ENCODE measurements at regions not wholly inside any gene's neighbourhood (a gene's known extent, or its start where the extent isn't known, plus 50 kb on each side); places are given as distances from the start of the nearest gene placed in this dataset.
"Not testable (repeated sequence)": the region's sequence is repeated elsewhere in the genome, so short reads cannot be mapped to it uniquely, and the experiment has no call there.

DNA sequence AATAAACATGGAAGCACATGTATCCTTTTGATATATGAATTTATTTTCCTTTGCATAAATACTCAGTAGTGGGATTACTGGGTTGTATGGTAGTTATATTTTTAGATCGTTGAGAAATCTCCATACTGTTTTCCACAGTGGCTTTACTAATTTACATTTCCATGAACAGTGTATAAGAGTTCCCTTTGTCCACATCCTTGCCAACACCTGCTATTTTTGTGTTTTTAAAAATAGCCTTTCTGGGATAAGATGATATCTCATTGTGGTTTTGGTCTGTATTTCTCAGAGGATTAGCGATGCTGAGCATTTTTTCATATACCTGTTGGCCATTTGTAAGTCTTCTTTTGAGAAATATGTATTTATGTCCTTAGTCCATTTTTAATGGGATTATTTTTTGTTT is 329.2 kb upstream of the KITLG start:
- FAIRE-seq (no peak), DNase-seq (ENCODE audit: low spot score) (no peak)

DNA sequence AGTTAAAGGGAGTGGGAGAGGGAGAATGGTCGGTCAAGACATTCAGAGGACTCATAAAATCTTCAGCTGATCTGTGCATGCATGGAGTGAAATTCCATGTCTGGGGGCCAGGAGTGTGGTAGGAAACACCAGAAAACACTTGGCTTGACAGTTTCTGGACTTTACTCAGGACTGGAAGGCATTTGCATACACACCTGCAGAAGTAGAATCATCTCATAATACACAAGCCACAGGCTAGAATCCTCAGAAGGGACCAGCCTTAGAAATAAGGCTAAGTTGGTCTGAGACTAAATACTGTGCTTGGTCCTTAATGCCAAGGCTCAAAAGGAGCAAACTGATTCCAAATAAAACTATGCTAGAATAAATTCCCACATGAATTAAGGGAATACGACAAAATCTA is 328.1 kb upstream of the KITLG start:
- no peak for DNase-seq (ENCODE audit: low spot score)
- FAIRE-seq = no peak

DNA sequence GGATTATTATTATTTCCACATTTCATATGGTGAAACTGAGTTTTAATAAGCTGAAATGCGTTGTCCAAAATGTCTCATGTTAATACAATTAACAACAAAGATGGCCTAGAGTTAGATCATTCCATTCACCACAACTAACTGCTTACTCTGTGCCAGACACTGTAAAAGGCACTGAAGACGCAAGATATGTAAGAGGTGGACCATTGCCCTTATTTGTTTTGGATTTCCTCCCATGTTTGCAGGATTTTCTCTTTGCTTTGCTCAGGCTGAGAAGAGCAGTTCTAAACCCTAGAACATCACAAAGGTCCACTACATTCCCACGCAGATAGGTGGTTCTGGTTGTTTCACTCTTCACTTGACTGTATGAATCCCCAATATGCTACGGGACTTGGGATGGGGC is 324.4 kb upstream of the KITLG start:
- no peak for FAIRE-seq
- DNase-seq (ENCODE audit: low spot score) = no peak

DNA sequence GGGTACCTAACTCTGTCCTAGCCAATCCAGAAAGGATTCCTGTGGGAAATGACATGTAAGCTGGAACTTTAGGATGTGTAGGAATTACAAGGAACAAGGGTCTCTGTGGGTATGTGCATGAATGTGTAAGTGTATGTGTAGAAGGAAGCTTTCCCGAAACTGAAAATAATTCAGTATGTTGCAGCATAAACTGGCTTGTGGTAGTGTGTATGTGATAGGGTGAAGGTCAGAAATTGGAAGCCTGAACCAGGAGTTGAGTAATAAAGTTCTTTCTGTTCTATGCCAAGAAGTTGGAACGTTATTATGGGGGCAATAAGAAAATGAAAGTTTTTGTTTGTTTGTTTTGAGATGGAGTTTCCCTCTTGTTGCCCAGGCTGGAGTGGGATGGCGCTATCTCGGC is 323.1 kb upstream of the KITLG start:
- DNase-seq (ENCODE audit: low spot score) (no peak), FAIRE-seq (no peak)

- FAIRE-seq (no peak), DNase-seq (ENCODE audit: low spot score) (no peak)
These were observed 317.5 kb upstream of the KITLG start for GRCh38 chr12:88897723-88898122.

DNA sequence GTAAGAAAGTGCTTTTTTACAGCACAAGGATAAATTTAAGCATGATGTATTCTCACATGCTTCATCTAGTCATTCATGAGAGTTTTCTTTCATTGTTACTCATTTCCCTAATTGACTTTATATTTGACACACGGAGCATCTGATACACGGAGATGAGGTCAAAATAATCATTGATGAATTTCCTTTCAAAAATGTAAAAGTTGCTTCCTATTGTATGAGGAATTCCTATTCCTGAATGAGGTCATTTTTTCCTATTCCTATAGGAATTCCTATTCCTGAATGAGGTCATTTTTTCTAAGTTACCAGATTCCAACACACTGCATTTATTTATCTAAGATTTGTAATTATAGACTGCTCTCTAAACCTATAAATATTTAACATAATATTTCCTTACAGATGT is 316.7 kb upstream of the KITLG start:
- DNase-seq (ENCODE audit: low spot score) (no peak), FAIRE-seq (no peak)

DNA sequence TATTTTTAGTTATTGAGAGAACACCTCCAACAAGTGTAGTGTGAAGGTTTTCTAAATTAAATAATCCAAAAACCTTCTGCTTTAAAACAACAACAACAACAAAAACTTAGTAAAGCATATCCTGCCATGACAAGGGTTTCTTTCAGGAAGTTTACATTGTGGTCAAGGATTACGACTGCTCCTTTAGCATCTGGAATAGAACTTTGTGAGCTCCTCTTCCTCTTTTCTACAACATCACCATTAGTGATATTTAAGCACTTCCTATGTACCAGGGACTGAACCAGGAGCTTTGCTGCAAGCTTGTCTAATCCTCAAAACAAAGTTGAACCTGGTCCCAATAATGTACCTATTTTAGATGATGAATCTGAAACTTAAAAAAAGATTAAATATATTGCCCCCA is 315.4 kb upstream of the KITLG start:
- FAIRE-seq = no peak
- no peak for DNase-seq (ENCODE audit: low spot score)

DNA sequence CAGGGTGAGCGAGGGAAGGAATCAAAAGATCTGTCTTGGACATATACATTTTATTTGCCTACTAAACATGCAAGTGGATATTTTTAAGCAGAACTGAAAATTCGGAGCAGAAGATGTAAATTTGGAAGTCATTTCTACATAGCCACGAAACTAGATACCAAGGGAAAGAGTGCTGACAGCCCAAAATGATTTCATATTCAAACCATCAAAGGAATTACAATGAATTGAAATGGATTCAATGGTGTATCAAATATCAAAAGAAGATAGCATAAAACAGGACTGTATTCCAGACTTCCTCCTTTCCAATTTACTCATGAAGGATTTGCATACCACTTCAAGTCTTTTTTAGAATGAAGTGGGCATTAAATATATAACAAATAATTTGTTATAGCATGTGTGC is 313.5 kb upstream of the KITLG start:
- DNase-seq (ENCODE audit: low spot score) = no peak
- no peak for FAIRE-seq

- DNase-seq (ENCODE audit: low spot score); FAIRE-seq: not testable (repeated sequence)
These were observed 311.2 kb upstream of the KITLG start for GRCh38 chr12:88891434-88891833.

GRCh38 chr12:88889326-88890110 is 309.2 kb upstream of the KITLG start:
- DNase-seq (ENCODE audit: low spot score) (no peak), FAIRE-seq (no peak)

GRCh38 chr12:88884600-88884999 is 304.3 kb upstream of the KITLG start:
- DNase-seq (ENCODE audit: low spot score) (no peak), FAIRE-seq (no peak)

DNA sequence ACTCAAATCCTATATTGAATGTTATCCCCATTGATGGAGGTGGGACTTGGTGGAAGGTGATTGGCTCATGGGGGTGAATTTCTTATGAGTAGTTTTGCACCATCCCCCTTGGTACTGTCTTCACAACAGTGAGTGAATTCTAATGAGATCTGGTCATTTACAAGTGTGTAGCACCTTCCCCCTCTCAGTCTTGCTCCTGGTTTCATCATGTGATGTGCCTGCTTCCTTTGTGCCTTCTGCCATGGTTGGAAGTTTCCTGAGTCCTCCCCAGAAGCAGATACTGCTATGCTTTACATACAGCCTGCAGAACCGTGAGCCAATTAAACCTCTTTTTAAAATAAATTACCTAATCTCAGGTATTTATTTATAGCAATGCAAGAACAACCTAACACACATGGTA is 302.4 kb upstream of the KITLG start:
- DNase-seq (ENCODE audit: low spot score) (no peak), FAIRE-seq (no peak)

DNA sequence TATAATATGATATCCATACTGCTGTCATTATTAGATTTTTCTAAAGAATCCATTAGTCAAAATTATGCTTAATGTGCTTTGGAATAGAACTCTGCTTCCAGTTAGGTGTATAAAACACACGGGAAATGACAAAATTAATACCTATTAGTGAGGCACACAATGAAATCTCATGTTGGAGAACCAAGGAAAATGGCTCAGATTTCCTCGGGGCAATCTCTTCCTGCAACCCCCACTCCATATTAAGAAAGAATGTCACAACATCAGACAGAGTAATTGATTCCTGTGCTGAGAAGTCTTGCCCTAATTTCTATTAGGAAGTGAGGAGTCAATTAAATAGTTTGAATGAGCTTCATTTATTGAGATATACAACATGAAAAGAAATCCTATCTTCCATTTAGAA is 299.8 kb upstream of the KITLG start:
- DNase-seq (ENCODE audit: low spot score) = no peak
- FAIRE-seq = no peak

GRCh38 chr12:88878295-88878694 is 298.0 kb upstream of the KITLG start:
- FAIRE-seq = no peak
- no peak for DNase-seq (ENCODE audit: low spot score)

- no peak for DNase-seq (ENCODE audit: low spot score)
- no peak for FAIRE-seq
These were observed 296.6 kb upstream of the KITLG start for GRCh38 chr12:88876857-88877256.

DNA sequence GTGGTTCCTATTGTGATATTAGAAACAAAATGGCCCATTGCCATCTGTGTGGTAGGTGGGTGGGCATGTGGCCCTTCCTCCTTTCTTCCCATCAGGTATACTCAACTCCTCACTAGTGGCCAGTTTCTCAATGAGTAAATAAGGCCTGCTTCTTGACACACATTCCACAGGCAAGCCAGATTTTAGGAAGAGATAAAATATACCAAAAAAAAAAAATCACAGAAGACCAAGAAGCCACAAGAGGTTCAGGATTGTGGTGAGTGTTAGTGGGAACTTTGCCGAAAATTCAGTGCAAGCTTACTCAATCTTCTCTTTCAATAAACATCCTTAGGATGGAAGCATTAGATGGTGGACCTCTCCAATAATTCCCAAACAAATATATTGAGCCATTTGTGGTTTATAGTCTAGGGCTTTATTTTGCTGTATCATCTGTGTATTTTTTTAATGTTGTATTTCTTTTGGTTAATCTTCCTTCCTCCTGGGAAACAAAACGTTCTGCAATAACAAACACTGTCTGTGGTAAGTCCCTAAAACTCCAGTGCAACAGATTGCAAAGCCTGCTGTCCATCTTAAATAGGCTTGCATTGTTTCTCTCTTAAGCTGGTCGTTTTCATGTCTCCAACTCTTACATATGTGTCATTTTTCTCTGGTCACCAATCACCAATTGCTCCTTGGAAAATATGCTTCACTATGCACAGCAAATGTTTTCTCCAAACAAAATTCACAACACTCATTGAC is 289.9 kb upstream of the KITLG start:
- no peak for DNase-seq (ENCODE audit: low spot score)

GRCh38 chr12:88868050-88868449 is 287.8 kb upstream of the KITLG start:
- FAIRE-seq (no peak), DNase-seq (ENCODE audit: low spot score) (no peak)

More for the DNA sequence above, 289.9 kb upstream of the KITLG start:
- no peak for FAIRE-seq

GRCh38 chr12:88867510-88867909 is 287.2 kb upstream of the KITLG start:
- no peak for FAIRE-seq
- no peak for DNase-seq (ENCODE audit: low spot score)

- no peak for FAIRE-seq
- DNase-seq (ENCODE audit: low spot score) = no peak
These were observed 286.6 kb upstream of the KITLG start for GRCh38 chr12:88866881-88867280.

GRCh38 chr12:88865537-88865936 is 285.3 kb upstream of the KITLG start:
- FAIRE-seq = no peak
- no peak for DNase-seq (ENCODE audit: low spot score)

- DNase-seq (ENCODE audit: low spot score) (no peak), FAIRE-seq (no peak)
These were observed 280.6 kb upstream of the KITLG start for GRCh38 chr12:88860851-88861250.

- DNase-seq (ENCODE audit: low spot score) (no peak), FAIRE-seq (no peak)
These were observed 275.9 kb upstream of the KITLG start for GRCh38 chr12:88856201-88856600.

- FAIRE-seq (no peak), DNase-seq (ENCODE audit: low spot score) (no peak)
These were observed 275.0 kb upstream of the KITLG start for GRCh38 chr12:88855301-88855700.

Measured in urothelium cell line (cell line).